ENCODE measurements at regions not wholly inside any gene's neighbourhood (a gene's known extent, or its start where the extent isn't known, plus 50 kb on each side); places are given as distances from the start of the nearest gene placed in this dataset.

DNA sequence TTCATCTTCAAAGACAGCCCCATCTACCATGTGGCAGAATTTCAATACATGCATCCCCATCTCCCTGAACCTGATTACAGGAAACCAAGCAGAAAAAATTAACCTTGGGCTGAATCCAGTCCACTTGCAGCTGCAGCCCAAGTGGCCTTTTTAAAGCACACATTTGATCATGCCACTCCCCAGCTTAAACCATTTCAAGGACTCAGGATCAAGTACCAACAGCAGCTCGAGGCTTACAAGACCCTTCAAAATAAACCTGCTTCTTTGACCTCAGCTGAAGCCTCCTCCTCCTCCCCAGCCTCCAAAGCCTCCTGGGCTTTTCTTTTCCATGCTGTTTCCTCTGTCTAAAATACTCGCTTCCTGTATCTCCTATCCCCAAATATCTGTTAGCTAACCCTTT is 50.7 kb upstream of the KIT start:
- H3K27ac ChIP-seq (replicated peaks) = no peak overlapping the region
- H3K27me3 ChIP-seq (ENCODE audit: insufficient read depth, poor library complexity, severe bottlenecking) = no peaks in the 10 kb centered on the region
- DNase-seq (ENCODE audit: low read depth in 1 of 2, low spot score in 1 of 2) = no peak
- TF ChIP-seq POLR2AphosphoS5 (IDR thresholded peaks at IDR 0.05; ENCODE audit: low read depth) (no peak), CTCF (IDR thresholded peaks at IDR 0.05; ENCODE audit: insufficient read depth, low read length) (no peak), SPI1 (IDR thresholded peaks at IDR 0.05; ENCODE audit: borderline replicate concordance, low read depth) (no peak), REST (IDR thresholded peaks at IDR 0.05; ENCODE audit: insufficient replicate concordance, low read depth) (no peak), GABPA (IDR thresholded peaks at IDR 0.05; ENCODE audit: low read depth) (no peak)
- no peak overlapping the region for H3K4me3 ChIP-seq (replicated peaks; ENCODE audit: insufficient read depth, low read length)

DNA sequence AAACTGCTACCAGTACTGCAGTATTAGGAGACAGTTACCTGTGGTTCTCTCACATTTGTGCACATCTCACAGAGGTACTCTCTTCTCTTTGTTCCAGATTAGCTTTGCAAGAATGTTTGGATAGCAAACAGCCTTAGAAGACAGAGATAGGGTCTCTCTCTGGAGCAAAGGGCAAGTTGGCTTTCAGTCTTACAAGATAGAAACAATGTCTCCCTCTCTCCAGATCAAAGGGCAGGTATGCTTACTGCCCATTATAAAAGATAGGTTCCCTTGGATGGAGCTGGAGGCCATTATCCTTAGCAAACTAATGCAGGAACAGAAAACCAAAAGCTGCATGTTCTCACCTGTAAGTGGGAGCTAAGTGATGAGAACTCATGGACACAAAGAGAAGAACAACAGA is 50.2 kb upstream of the KIT start:
- Histone ChIP-seq H3K27ac (replicated peaks) (no peak overlapping the region), H3K4me3 (replicated peaks; ENCODE audit: insufficient read depth, low read length) (no peak overlapping the region), H3K27me3 (ENCODE audit: insufficient read depth, poor library complexity, severe bottlenecking) (no peaks in the 10 kb centered on the region)
- no peak for DNase-seq (ENCODE audit: low read depth in 1 of 2, low spot score in 1 of 2)
- TF ChIP-seq REST (IDR thresholded peaks at IDR 0.05; ENCODE audit: insufficient replicate concordance, low read depth) (no peak), SPI1 (IDR thresholded peaks at IDR 0.05; ENCODE audit: borderline replicate concordance, low read depth) (no peak), GABPA (IDR thresholded peaks at IDR 0.05; ENCODE audit: low read depth) (no peak), CTCF (IDR thresholded peaks at IDR 0.05; ENCODE audit: insufficient read depth, low read length) (no peak), POLR2AphosphoS5 (IDR thresholded peaks at IDR 0.05; ENCODE audit: low read depth) (no peak)

Measured in HL-60 (cell line).